SKM-1 treated with dmso at 0.1 percent for 144 hours (cell line): ENCODE measurements at regions not wholly inside any gene's neighbourhood (a gene's known extent, or its start where the extent isn't known, plus 50 kb on each side); places are given as distances from the start of the nearest gene placed in this dataset.
"Not testable (repeated sequence)": the region's sequence is repeated elsewhere in the genome, so short reads cannot be mapped to it uniquely, and the experiment has no call there.

Source experiments
- DNase-seq: peaks from one replicate; lab custom pipeline; 2025; ENCODE audit not compliant: unreplicated experiment; lab: John Stamatoyannopoulos, UW

GRCh38 chr2:89795530-89795929 is 1104.1 kb downstream of the RPIA start:
- DNase-seq: not testable (repeated sequence)

GRCh38 chr2:89797320-89798038 is 1106.0 kb downstream of the RPIA start:
- DNase-seq: no peak

GRCh38 chr2:89801207-89801606 is 1109.7 kb downstream of the RPIA start:
- DNase-seq: not testable (repeated sequence)

GRCh38 chr2:89806363-89806762 is 1114.9 kb downstream of the RPIA start:
- DNase-seq: not testable (repeated sequence)

- no peak for DNase-seq
These were observed 1119.8 kb downstream of the RPIA start for GRCh38 chr2:89811295-89811694.

GRCh38 chr2:89811910-89812309 is 1120.4 kb downstream of the RPIA start:
- not testable (repeated sequence) for DNase-seq

- DNase-seq: not testable (repeated sequence)
These were observed 1122.9 kb downstream of the RPIA start for GRCh38 chr2:89814359-89814758.

GRCh38 chr2:89818873-89819272 is 1127.4 kb downstream of the RPIA start:
- no peak for DNase-seq

GRCh38 chr2:89819809-89820208 is 1128.3 kb downstream of the RPIA start:
- DNase-seq: no peak

- no peak for DNase-seq
These were observed 1128.8 kb downstream of the RPIA start for GRCh38 chr2:89820248-89820647.

GRCh38 chr2:89821455-89821945 is 1130.0 kb downstream of the RPIA start:
- DNase-seq: no peak

GRCh38 chr2:89822342-89822741 is 1130.9 kb downstream of the RPIA start:
- DNase-seq: not testable (repeated sequence)

- DNase-seq: no peak
These were observed 1132.1 kb downstream of the RPIA start for GRCh38 chr2:89823556-89823955.

GRCh38 chr2:89825034-89825433 is 1133.6 kb downstream of the RPIA start:
- DNase-seq: no peak

- not testable (repeated sequence) for DNase-seq
These were observed 1135.3 kb downstream of the RPIA start for GRCh38 chr2:89826741-89827140.

GRCh38 chr2:89827829-89828228 is 1136.4 kb downstream of the RPIA start:
- not testable (repeated sequence) for DNase-seq

GRCh38 chr2:89828416-89828815 is 1136.9 kb downstream of the RPIA start:
- not testable (repeated sequence) for DNase-seq

GRCh38 chr2:89828961-89829631 is 1137.6 kb downstream of the RPIA start:
- DNase-seq: not testable (repeated sequence)

GRCh38 chr2:89829828-89830227 is 1138.4 kb downstream of the RPIA start:
- DNase-seq: no peak

GRCh38 chr2:89830341-89831218 is 1139.1 kb downstream of the RPIA start:
- not testable (repeated sequence) for DNase-seq
